ENCODE measurements at regions not wholly inside any gene's neighbourhood (a gene's known extent, or its start where the extent isn't known, plus 50 kb on each side); places are given as distances from the start of the nearest gene placed in this dataset.

GRCh38 chr15:95994418-95994817 is 336.1 kb upstream of the NR2F2 start:
- H2BK15ac ChIP-seq (ENCODE audit: low read length), result no peak overlapping the region
- 82% methylated on average over 4 of the region's 4 CpGs; no CpG with 5 or more reads in 1 of the 2 experiments for WGBS, 2 experiments (ENCODE audit: extremely low coverage in 1 of 2, insufficient coverage in 1 of 2, insufficient read length in 1 of 2, insufficient replicate concordance in 2 of 2, low coverage in 1 of 2, low lambda C conversion rate in 2 of 2, missing lambda C conversion rate in 1 of 2)
- H3K56ac ChIP-seq (replicated peaks; ENCODE audit: insufficient read length, low read depth, low read length), result no peak overlapping the region
- H3K4ac ChIP-seq (replicated peaks; ENCODE audit: insufficient read length, low read depth, low read length), result no peak overlapping the region
- CTCF ChIA-PET (ENCODE audit: partially characterized antibody), result interaction anchor here (0.8 kb wide), 1 partner anchor 25 kb away, joined by 3 read pairs; no protein-coding TSS in a partner anchor
- H3K4me1 ChIP-seq (replicated peaks in 1 of 4; ENCODE audit: control insufficient read depth in 3 of 4, insufficient read depth in 4 of 4, low read length in 3 of 4), result no peaks in the 10 kb centered on the region; a peak in 1 of 7 replicates
- no peak overlapping the region for H4K91ac ChIP-seq (replicated peaks; ENCODE audit: insufficient read length, low read length)
- DNase-seq (ENCODE audit: low read depth in 1 of 2, low spot score in 2 of 2) (no peak), FAIRE-seq (no peak)
- H3K23ac ChIP-seq (ENCODE audit: insufficient read length), result no peak overlapping the region
- no peak overlapping the region for H2BK12ac ChIP-seq (ENCODE audit: low read depth, low read length)
- no peaks in the 10 kb centered on the region for H3K79me1 ChIP-seq (ENCODE audit: low read depth, low read length)
- H3K27ac ChIP-seq (ENCODE audit: low read depth, low read length), result no peak overlapping the region
- no peak overlapping the region for H2BK20ac ChIP-seq (ENCODE audit: low read length)
- no peak overlapping the region for H3K4me3 ChIP-seq (ENCODE audit: extremely low read depth in 1 of 4, insufficient read depth in 2 of 4, low read depth in 3 of 4, low read length in 4 of 4)
- no peak overlapping the region for H4K5ac ChIP-seq (ENCODE audit: insufficient read length, low read depth, low read length)
- no peak overlapping the region for H2AFZ ChIP-seq (ENCODE audit: low read length)
- H2BK5ac ChIP-seq (ENCODE audit: low read depth, low read length), result no peak overlapping the region
- no peaks in the 10 kb centered on the region for H3K36me3 ChIP-seq (ENCODE audit: control insufficient read depth in 2 of 4, insufficient read depth in 4 of 4, low read length in 3 of 4)
- no peak overlapping the region for H3K9ac ChIP-seq (replicated peaks in 1 of 4; ENCODE audit: extremely low read depth in 1 of 4, low read depth in 3 of 4, low read length in 3 of 4)
- no peaks in the 10 kb centered on the region; the same call in 1 of the 2 replicates for H3K23me2 ChIP-seq (ENCODE audit: low read depth, low read length)
- no peaks in the 10 kb centered on the region for H3K9me3 ChIP-seq (ENCODE audit: insufficient read depth in 2 of 2, low read depth in 1 of 2, low read length in 1 of 2)
- no peaks in the 10 kb centered on the region for H3K79me2 ChIP-seq (ENCODE audit: control insufficient read depth in 1 of 2, insufficient read depth in 2 of 2, low read length in 2 of 2)
- H4K20me1 ChIP-seq (replicated peaks in 1 of 2; ENCODE audit: control insufficient read depth in 1 of 2, insufficient read depth in 2 of 2, low read length in 2 of 2), result no peaks in the 10 kb centered on the region
- no peak overlapping the region for H2AK5ac ChIP-seq (ENCODE audit: low read depth, low read length)
- H2BK120ac ChIP-seq (replicated peaks; ENCODE audit: low read depth, low read length), result no peak overlapping the region
- no peak overlapping the region for H3K18ac ChIP-seq (ENCODE audit: extremely low read depth, low read length)
- H3K27me3 ChIP-seq (replicated peaks in 1 of 4; ENCODE audit: control insufficient read depth in 3 of 4, extremely low read depth in 1 of 4, insufficient read depth in 3 of 4, low read length in 3 of 4), result no peaks in the 10 kb centered on the region
- H3K14ac ChIP-seq (ENCODE audit: insufficient read length), result no peak overlapping the region
- H3K4me2 ChIP-seq (ENCODE audit: insufficient read depth in 1 of 2, low read depth in 2 of 2, low read length in 2 of 2), result no peak overlapping the region
- H4K8ac ChIP-seq (ENCODE audit: extremely low read depth, insufficient read depth, low read length), result no peak overlapping the region
- POLR2A ChIA-PET (ENCODE audit: partially characterized antibody), result no interaction called here
- no peak for TF ChIP-seq SIN3A (conservative IDR thresholded peaks at IDR 0.05 in 1 of 2, IDR thresholded peaks at IDR 0.05 in 1 of 2; ENCODE audit: low read depth in 1 of 2, low read length in 2 of 2)
- no peak for TF ChIP-seq SP4 (IDR thresholded peaks at IDR 0.05; ENCODE audit: low read length)
- TF ChIP-seq MAX (IDR thresholded peaks at IDR 0.05), result no peak
- TF ChIP-seq SUZ12 (IDR thresholded peaks at IDR 0.05; ENCODE audit: low read length), result no peak
- TF ChIP-seq CBX5 (IDR thresholded peaks at IDR 0.05; ENCODE audit: low read depth, low read length), result no peak
- TF ChIP-seq CHD2 (IDR thresholded peaks at IDR 0.05; ENCODE audit: low read length), result no peak
- TF ChIP-seq ASH2L (IDR thresholded peaks at IDR 0.05; ENCODE audit: low read length), result no peak
- TF ChIP-seq MAFK (IDR thresholded peaks at IDR 0.05; ENCODE audit: low read depth, low read length), result no peak
- TF ChIP-seq EZH2 (IDR thresholded peaks at IDR 0.05; ENCODE audit: low read depth, low read length, severe bottlenecking), result no peak
- TF ChIP-seq TAF7 (optimal IDR thresholded peaks at IDR 0.05; ENCODE audit: borderline replicate concordance, low read depth, low read length), result no peak
- no peak for TF ChIP-seq CHD1 (IDR thresholded peaks at IDR 0.05; ENCODE audit: low read depth, low read length)
- TF ChIP-seq YY1 (IDR thresholded peaks at IDR 0.05; ENCODE audit: low read depth, low read length), result no peak
- TF ChIP-seq NANOG (IDR thresholded peaks at IDR 0.05; ENCODE audit: insufficient read depth, low read depth, low read length, poor library complexity, severe bottlenecking), result no peak

Data from H1 (cell line).